KOPT-K1 (cell line): ENCODE measurements at regions not wholly inside any gene's neighbourhood (a gene's known extent, or its start where the extent isn't known, plus 50 kb on each side); places are given as distances from the start of the nearest gene placed in this dataset.
"Not testable (repeated sequence)": the region's sequence is repeated elsewhere in the genome, so short reads cannot be mapped to it uniquely, and the experiment has no call there.

Experiments used
- H3K27ac ChIP-seq: fragments of 200-600 bp; sonication (generic); 2 replicates; pipeline ENCODE4 v1.5.1; 2016; ENCODE audit warnings: antibody characterized with exemption, mild to moderate bottlenecking, low read depth, low read length; ENCODE audit not compliant: poor library complexity, severe bottlenecking
- H3K36me3 ChIP-seq: fragments of 200-600 bp; sonication (generic); 2 replicates; pipeline ENCODE4 v1.5.1; 2017; ENCODE audit warnings: antibody characterized with exemption, mild to moderate bottlenecking, low read length, moderate library complexity; ENCODE audit not compliant: insufficient read depth
- H3K9me3 ChIP-seq: fragments of 200-600 bp; sonication (generic); 2 replicates; pipeline ENCODE4 v1.5.1; 2017; ENCODE audit warnings: antibody characterized with exemption, low read length, mild to moderate bottlenecking; ENCODE audit not compliant: insufficient read depth, poor library complexity, severe bottlenecking

DNA sequence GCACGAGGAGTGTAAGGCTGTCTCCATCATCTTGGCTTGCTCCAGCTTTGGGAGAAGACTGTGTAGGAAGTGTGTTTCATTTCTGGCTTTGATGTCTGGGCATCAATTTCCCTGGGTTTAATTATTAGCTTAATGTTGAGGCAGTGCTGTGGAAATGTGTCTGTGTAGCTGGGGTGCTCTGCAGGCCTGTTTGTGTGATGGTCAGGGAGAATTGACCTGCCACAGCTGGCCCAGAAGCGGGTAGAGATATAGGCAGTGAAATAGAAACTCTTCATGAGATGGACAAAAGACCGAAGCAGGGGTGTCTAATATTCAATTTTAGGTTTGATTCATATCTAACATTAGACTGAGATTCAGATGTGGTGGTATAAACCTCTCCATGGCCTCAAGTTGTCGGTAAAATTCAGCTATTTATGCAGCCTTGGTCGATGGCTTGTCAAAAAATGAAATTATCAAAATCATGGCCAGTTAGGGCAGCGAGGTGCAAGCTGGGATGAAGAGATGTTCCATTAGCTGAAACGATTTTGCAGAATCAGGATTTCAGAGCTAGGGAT is 95.3 kb upstream of the SNX9 start:
- Histone ChIP-seq H3K9me3 (peaks cover 21% of the 10 kb centered on the region), H3K36me3 (no peaks in the 10 kb centered on the region), H3K27ac (no peak overlapping the region)

DNA sequence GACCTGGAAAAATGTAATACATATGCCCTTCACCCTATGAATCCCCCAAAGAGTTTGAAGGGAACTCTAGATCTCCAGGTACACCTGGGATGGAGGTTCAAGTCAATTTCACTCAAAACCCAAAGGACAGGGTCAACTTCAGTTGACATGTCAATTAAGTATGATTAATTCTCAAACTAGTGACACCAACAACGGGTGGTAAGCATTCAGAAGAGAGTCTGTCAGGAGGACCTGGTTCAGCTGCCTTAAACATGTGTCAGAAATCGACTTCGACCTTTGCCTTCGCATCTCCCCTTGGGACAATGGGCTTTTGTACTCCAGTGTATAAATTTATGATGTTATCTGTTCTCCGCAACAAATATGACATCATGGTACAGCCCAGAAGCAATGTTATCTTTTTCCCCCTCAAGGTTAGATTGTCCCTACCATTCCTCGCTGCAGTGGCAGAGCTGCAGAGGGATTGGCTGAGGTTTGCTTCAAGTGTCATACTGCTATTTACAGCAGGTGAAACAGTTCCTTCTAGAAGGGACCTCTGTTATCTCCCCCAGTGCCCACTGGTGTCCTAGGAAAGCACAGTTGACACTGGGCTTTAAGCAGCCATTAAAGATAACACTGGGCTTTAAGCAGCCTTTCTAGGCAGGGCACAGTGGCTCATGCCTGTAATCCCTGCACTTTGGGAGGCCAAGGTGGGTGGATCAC is 94.7 kb upstream of the SNX9 start:
- peaks cover 21% of the 10 kb centered on the region for H3K9me3 ChIP-seq
- H3K36me3 ChIP-seq: no peaks in the 10 kb centered on the region
- no peak overlapping the region for H3K27ac ChIP-seq

DNA sequence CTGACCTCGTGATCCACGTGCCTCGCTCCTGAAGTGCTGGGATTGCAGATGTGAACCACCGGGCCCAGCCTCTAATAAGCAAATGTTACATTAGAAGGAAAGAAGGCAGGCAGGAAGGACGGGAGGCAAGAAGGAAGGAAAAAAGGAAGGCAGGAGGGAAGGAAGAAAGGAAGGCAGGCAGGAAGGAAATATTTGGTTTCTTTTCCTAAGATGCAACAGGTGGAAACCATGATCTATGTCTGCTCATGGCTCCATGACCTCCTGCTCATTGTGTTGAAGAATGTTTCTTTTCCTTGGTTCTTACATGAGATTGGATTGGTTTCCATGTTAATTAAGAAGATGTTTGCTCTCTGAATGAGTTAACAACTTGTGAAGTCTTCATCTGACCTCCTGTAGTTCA is 91.8 kb upstream of the SNX9 start:
- H3K27ac ChIP-seq: no peak overlapping the region
- no peaks in the 10 kb centered on the region for H3K36me3 ChIP-seq
- no peaks in the 10 kb centered on the region for H3K9me3 ChIP-seq

DNA sequence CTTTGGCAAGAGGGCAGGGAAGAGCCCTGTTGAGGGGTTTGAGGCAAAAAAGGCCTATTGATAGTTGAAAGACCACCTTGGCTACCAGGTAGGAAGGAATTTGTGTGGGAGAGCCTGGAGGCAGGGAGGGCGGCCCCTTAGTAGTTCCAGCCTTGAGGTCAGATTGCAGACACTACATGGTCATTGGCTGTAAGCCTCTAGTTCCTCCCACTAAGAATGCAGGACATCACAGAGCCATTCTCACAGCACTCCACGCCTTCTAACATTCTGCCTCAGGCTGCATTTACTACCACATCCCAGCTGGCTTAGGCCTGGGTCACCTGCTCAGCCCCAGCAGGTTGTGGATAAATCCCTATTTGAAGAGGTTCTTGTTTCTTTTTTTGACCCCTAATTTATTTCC is 91.0 kb upstream of the SNX9 start:
- Histone ChIP-seq H3K36me3 (no peaks in the 10 kb centered on the region), H3K27ac (no peak overlapping the region), H3K9me3 (no peaks in the 10 kb centered on the region)

DNA sequence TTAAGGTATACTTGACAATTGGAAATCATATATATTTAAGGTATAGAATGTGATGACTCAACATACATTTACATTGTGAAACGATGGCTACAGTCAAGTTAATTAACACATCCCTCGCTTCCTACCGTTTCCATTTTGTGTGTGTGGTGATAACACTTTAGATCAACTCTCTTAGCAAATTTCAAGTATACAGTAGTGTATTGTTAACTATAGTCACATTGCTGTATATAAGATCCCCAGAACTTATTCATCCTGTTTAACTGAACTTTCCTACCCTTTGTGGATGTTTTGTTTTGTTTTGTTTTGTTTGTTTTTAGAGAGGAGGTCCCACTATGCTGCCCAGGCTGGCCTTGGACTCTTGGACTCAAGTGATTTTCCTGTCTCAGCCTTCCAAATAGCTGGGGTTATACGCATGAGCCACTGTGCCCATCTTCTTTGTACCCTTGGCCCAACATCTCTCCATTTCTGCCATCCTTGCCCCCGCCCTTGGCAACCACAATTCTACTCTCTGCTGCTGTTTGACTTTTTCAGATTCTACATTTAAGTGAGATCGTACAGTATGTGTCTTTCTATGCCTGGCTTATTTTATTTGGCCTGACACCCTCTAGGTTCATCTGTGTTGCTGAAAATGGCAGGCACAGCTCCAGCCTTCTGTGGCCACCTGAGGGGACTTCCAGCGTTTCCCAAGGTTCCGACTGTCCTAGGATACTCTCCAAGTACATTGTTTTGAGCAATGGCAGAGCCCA is 90.5 kb upstream of the SNX9 start:
- H3K36me3 ChIP-seq: no peaks in the 10 kb centered on the region
- no peak overlapping the region for H3K27ac ChIP-seq
- H3K9me3 ChIP-seq: no peaks in the 10 kb centered on the region

DNA sequence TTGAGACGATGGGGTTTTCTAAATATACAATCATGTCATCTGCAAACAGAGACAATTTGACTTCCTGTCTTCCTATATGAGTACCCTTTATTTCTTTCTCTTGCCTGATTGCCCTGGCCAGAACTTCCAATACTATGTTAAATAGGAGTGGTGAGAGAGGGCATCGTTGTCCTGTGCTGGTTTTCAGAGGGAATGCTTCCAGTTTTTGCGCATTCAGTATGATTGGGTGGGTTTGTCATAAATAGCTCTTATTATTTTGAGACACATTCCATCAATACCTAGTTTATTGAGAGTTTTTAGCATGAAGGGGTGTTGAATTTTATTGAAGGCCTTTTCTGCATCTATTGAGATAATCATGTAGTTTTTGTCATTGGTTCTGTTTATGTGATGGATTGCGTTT is 86.5 kb upstream of the SNX9 start:
- not testable (repeated sequence) for H3K36me3 ChIP-seq, H3K9me3 ChIP-seq, H3K27ac ChIP-seq

DNA sequence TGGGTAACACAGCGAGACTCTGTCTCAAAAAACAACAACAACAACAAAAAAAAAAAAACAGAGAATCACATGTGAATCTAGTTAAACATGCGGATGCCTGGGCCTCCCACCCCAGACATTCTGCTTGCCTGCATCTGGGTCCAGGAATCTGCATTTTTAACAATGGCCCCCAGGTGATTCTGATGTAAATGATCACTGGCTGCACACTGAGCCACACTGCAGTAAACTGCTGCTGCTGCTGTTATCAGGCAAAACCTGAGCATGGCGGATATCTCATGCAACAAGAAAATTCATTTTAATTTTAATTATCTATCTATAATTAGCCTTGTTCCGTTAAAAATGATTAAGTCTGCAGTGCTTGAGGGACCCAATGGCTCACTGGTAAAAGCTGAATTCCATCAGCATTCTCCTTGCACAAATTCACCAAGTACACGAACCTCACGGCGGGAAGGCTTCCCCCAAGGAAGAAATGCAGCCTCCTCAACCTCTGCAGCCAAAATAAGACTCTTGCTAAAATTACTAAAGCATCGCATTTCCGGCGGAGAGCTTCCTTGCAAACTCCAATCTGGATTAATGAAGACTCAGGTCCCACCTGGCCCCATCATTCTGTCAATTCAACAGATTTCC is 81.6 kb upstream of the SNX9 start:
- H3K27ac ChIP-seq: no peak overlapping the region
- no peaks in the 10 kb centered on the region for H3K36me3 ChIP-seq
- H3K9me3 ChIP-seq: no peaks in the 10 kb centered on the region

DNA sequence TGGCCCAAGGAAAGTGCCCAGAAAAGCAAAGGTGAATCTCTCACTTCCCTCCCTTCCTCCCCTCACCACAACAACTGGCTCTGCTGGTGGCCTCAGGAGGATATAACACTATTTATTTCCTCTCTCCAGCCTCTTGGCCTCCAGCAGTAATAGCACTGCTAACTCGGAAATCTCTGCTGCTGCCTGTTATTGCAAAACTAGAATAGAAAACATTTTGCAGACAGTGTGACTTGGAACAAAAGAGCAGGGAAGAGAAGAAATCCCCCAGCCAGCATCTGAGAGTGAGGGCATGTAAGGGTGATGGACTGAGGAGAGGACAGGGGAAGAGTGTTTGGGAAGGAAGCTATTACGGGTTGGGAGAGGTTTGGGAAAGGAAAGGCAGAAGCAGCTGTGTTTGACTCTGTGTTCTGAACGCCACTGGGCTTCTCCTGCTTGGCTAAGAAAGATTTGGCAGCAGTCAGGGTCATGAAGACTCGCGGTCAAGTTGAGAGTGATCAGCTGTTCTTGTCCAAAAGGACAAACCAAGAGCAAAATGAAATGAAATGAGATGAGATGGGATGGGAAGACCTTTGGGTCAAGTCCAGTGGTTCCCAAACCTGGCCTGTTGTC is 81.0 kb upstream of the SNX9 start:
- Histone ChIP-seq H3K9me3 (no peaks in the 10 kb centered on the region), H3K27ac (no peak overlapping the region), H3K36me3 (no peaks in the 10 kb centered on the region)

DNA sequence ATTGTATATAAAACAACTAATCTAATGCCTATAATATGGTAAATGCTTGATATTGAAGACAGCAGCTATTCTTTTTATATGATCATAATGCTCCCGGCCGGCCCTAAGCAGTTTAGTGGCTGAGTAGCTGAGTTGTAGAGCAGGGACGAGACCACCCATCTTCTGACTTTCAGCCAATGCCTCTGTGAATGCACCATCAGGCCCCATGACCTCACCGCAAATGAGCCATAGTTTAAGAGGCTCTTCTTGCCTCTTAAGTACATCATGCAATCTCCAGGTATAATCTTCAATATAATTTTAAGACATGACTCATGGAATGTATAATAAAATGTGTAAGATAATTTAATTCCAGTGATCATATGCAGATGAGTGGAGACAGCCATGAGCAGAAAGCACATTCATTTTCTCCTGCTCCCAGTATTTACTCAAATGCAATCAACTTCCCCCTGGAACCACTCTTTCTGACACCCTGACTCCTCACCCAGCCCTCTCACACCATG is 78.9 kb upstream of the SNX9 start:
- no peaks in the 10 kb centered on the region for H3K9me3 ChIP-seq

DNA sequence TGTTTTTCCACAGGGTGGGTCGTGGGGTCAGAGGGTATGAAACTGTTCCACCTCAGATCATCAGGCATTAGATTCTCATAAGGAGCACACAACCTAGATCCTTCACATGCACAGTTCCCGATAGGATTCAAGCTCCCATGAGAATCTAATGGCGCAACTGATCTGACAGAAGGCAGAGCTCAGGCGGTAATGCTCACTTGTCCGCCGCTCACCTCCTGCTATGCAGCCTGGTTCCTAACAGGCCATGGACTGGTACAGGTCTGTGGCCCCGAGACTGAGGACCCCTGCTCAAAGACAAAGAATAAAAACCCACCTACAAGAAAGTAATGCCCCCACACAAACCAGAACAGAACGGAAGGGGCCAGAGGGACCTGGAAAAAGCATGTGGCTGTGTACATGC is 76.1 kb upstream of the SNX9 start:
- Histone ChIP-seq H3K27ac (no peak overlapping the region), H3K9me3 (no peaks in the 10 kb centered on the region)

More for the DNA sequence above, 78.9 kb upstream of the SNX9 start:
- Histone ChIP-seq H3K27ac (no peak overlapping the region), H3K36me3 (no peaks in the 10 kb centered on the region)

DNA sequence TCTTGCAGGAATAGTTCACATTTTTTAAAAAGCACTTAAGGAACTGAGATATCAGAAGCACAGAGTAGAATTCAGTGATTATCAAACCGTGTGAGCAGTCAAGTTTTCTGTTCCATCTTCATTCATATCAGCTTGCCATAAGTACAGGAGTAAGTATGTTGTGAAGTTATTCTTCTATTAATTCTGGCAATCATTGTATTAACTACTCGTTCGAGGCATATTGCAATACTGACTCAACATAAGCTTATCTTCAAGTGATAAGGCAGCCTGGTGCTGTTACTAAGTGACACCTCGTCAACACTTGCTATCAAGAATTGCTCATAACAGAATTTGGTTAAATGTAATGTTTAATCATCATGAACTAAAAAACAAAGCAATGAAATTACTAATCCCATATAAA is 75.7 kb upstream of the SNX9 start:
- Histone ChIP-seq H3K36me3 (no peaks in the 10 kb centered on the region), H3K27ac (no peak overlapping the region), H3K9me3 (no peaks in the 10 kb centered on the region)

More for the DNA sequence above, 76.1 kb upstream of the SNX9 start:
- no peaks in the 10 kb centered on the region for H3K36me3 ChIP-seq

DNA sequence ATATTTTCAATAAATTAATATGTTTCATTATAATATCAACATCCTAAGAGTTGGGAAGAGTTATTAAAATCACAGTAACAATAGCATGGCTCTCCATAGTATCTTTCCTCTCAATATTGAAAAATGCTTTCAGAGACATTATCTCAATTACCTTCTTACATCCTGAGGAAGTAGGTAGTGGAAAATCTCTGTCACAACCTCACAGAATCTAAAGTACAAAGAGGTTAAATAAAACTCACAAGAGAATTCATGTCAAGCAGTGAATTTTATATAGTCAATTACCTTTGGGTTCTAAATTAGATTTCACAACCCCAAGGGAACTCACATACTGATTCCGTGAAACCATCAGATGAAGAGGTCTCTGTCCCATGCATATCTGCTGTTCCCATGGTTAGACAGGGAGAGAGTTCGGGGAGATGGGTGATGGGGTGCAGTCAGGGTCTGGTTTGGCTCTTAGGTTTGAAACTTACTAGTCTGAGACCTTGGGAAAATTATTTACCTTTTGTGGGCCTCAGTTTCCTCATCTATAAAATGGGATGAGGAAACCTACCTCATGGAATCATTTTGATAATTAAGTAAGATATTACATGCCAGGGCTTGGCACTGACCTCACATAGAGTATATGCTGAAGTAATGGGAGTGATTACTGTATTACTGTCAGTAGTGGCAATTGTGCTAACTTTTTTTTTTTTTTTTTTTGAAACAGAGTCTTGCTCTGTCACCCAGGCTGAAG is 74.0 kb upstream of the SNX9 start:
- Histone ChIP-seq H3K36me3 (no peaks in the 10 kb centered on the region), H3K9me3 (no peaks in the 10 kb centered on the region), H3K27ac (no peak overlapping the region)

DNA sequence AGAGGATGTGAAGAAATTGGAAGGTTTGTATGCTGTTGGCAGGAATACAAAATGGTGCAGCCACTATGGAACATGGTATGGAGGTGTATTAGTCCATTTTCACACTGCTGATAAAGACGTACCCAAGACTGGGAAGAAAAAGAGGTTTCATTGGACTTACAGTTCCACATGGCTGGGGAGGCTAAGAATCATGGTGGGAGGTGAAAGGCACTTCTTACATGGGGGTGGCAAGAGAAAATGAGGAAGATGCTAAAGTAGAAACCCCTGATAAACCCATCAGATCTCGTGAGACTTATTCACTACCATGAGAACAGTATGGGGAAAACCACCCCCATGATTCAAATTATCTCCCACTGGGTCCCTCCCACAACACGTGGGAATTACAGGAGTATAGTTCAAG is 72.1 kb upstream of the SNX9 start:
- H3K9me3 ChIP-seq, H3K27ac ChIP-seq, H3K36me3 ChIP-seq: not testable (repeated sequence)

DNA sequence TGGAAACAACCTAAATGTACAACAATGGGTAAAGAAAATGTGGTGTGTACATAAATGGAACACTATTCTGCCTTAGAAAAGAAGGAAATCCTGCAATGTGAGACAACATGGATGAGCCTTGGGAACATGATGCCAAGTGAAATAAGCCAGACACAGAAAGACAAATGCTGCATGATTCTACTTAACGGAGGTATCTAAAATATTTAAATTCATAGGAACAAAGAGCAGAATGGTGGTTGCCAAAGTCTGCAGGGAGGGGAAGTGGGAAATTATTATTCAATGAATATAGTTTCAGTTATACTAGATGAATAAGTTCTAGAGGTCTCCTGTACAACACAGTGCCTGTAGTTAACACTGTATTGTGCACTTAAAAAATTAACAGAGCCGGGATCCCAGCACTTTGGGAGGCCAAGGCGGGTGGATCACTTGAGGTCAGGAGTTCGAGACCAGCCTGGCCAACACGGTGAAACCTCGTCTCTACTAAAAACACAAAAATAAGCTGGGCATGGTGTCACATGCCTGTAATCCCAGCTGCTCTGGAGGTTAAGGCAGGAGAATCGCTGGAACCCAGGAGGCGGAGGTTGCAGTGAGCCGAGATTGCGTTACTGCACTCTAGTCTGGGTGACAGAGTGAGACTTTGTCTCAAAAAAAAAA is 71.4 kb upstream of the SNX9 start:
- Histone ChIP-seq H3K27ac (no peak overlapping the region), H3K9me3 (no peaks in the 10 kb centered on the region), H3K36me3 (no peaks in the 10 kb centered on the region)
